GM10266 (cell line): ENCODE measurements at regions not wholly inside any gene's neighbourhood (a gene's known extent, or its start where the extent isn't known, plus 50 kb on each side); places are given as distances from the start of the nearest gene placed in this dataset.
"Not testable (repeated sequence)": the region's sequence is repeated elsewhere in the genome, so short reads cannot be mapped to it uniquely, and the experiment has no call there.

Source experiments
- DNase-seq: peaks from one replicate; pipeline ENCODE4 v3.0.0; 2012; ENCODE audit errors: extremely low spot score
- TF ChIP-seq, protein P1 (sequence below): IDR thresholded peaks from 2 replicates; pipeline ENCODE4 v1.5.1; 2012; ENCODE audit warnings: mild to moderate bottlenecking, low read depth; ENCODE audit not compliant: control insufficient read depth, insufficient read depth; ENCODE audit errors: missing control alignments

DNA sequence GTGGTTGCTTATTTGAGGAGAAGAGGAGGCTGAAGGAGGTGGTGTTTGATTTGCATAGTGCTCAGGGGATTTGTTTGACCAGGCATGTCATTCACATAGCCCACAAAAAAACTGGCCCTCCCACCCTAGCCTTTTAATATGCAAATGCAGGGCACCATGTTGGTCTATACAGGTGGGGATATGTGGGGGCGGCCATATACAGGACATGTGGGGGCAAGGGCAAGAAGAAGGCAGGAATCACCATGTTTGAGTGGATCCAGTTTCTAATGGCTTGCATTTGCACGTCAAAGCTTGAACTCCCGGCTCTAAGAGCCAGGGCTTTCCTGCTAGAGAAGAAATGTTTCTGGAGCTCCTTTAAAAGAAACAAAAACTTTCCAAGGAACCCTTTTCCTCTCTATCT lies 541.0 kb downstream of the ZWINT start:
- TF ChIP-seq, protein P1, sequence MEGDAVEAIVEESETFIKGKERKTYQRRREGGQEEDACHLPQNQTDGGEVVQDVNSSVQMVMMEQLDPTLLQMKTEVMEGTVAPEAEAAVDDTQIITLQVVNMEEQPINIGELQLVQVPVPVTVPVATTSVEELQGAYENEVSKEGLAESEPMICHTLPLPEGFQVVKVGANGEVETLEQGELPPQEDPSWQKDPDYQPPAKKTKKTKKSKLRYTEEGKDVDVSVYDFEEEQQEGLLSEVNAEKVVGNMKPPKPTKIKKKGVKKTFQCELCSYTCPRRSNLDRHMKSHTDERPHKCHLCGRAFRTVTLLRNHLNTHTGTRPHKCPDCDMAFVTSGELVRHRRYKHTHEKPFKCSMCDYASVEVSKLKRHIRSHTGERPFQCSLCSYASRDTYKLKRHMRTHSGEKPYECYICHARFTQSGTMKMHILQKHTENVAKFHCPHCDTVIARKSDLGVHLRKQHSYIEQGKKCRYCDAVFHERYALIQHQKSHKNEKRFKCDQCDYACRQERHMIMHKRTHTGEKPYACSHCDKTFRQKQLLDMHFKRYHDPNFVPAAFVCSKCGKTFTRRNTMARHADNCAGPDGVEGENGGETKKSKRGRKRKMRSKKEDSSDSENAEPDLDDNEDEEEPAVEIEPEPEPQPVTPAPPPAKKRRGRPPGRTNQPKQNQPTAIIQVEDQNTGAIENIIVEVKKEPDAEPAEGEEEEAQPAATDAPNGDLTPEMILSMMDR: no peak

DNA sequence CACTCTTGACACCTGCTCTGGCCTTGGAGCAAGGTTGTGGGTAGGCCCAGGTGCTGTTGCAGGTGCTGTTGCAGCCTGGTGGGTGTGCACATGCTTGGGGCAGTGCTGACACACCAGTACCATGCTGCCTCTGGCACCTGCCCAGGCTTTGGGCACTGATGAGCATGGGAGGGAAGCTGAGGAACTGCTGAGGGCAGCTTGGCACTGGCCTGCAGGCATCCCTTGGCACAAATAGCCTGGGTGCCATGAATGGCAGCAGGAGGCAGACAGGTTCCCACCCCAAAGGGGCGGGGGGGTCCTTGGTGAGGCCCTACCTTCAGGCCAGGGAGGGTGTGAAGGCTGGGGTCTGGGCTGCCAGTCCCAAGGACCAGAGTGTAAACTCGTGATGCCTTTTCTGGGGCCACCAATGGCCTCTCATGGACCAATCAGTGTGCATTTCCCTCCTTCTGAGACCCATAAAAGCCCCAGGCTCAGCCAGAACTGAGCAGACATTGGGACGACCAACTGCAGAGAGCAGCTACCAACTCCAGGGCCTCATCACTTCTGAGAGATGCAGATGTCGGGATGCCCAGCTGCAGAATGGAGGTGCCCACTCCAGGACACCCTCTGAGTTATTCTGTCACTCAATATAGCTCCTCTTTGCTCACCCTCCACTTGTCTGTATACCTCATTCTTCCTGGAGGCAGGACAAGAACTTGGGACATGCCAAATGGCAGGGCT lies 547.4 kb downstream of the ZWINT start:
- TF ChIP-seq, protein P1: no peak
- no peak for DNase-seq

More for the DNA sequence above, 541.0 kb downstream of the ZWINT start:
- DNase-seq: no peak

DNA sequence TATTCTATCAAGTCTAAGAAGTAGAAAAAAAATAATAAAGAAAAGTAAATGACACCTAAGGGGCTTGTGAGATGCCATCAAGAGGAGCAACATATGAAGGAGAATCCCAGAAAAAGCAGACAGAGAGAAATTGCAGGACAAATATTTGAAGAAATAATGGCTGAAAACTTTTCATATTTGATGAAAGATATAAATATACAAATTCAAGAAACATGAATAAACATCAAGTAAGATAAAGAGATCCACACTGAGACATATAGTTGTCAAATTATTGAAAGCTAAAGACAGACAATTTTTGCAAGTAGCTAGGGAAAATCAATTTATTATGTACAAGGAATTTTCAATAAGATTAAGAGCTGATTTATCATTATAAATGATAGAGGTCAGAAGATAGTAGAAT lies 558.0 kb downstream of the ZWINT start:
- DNase-seq: no peak
- TF ChIP-seq, protein P1: no peak

DNA sequence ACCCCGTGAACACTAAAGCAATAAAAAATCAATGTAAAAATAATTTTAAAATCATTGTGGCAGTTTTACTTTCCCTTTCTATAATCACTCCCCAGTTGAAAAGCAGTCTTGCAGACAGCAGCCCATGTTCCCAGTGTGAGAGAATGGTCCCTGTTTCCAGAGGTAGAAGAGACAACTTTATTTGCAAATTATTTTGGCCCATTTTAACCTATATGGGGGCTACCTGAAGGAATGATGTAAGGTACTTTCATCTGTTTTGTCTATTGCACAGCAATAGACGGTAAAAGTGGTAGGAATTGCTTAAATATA lies 559.8 kb downstream of the ZWINT start:
- DNase-seq: no peak
- TF ChIP-seq, protein P1: no peak

DNA sequence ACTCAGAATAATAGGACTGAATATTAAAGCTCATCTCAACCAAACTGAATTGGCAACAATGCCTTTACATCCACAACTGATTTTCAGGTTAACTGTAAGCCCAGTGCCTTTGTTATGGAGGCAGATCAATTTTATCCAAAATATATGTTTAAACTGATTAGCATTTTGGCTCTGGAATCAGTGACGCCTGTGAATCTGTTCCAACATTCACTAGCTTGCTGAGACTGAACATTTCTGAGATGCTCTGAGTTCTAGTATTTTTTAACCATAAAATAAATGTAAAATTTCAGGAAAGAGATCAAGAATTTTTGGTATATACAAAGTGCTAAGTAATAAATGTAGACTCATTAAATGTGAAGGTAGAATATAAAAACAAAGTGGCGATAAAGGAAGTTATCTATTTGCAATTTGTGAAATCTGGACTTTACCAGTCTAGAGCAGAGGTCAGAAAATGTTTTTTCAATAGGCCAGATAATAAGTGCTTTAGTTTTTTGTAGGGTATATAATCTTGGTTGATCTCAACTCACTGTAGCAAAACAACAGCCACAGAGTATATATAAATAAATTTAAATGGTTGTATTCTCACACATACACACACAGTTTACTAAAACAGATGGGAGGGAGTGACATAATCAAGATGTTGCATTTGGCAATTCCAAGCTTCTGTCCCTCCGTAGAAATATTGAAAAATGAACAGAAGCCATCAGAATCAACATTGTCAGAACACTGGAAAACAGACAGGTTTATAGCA lies 560.3 kb downstream of the ZWINT start:
- DNase-seq: no peak
- TF ChIP-seq, protein P1: no peak

DNA sequence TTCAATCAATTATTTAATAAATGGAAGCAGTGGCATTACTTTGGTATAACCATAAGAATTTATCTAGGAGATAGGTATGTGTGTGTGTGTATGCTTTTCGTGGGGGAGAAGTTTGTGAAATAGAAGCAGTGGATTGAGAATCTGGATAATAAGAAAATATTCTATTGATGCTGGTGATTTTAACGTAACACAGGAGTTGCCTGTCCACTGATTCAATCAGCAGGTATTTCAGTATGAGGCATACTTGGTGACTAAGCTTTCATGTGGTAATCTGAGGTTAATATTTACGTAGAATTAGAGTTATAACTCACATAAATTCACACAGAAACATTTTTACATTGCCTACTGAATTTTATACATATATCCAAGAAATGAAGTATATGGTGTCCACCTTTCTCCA lies 568.0 kb downstream of the ZWINT start:
- DNase-seq: no peak
- TF ChIP-seq, protein P1: no peak

DNA sequence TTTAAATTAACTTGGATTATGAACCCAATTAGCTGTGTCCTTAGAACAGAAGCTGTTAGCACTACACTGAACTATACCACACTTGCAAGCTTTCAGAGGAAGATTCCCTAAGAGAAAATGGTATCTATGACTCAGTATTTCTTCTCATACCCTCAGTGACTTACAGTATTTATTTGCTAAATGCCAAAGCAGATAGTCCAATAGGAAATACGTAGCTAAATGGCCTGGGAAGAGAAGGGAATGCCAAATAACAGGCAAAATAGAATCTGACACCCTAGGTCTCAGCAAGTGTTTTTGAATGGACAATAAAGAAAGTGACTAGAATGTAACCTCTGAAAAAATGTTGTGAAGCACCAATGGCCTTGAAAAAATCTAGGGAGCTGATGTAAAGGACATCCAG lies 570.8 kb downstream of the ZWINT start:
- DNase-seq: not testable (repeated sequence)
